HG02623 (cell line): ENCODE measurements at regions not wholly inside any gene's neighbourhood (a gene's known extent, or its start where the extent isn't known, plus 50 kb on each side); places are given as distances from the start of the nearest gene placed in this dataset.

ENCODE experiments used
- ATAC-seq: cut with Tn5 transposase; IDR thresholded peaks from one replicate; pipeline ENCODE4 v1.9.1; 2021; ENCODE audit warnings: moderate library complexity; ENCODE audit not compliant: unreplicated experiment

- no peak for ATAC-seq
Observed at GRCh38 chr14:97699026-97699425, 901.8 kb downstream of the VRK1 start.

GRCh38 chr14:97703006-97703760 is 906.0 kb downstream of the VRK1 start:
- ATAC-seq = no peak

- no peak for ATAC-seq
Observed at GRCh38 chr14:97704316-97704885, 907.2 kb downstream of the VRK1 start.

GRCh38 chr14:97705107-97705506 is 907.9 kb downstream of the VRK1 start:
- ATAC-seq = no peak

GRCh38 chr14:97705976-97706375 is 908.8 kb downstream of the VRK1 start:
- no peak for ATAC-seq

- ATAC-seq = no peak
Observed at GRCh38 chr14:97706819-97707218, 909.6 kb downstream of the VRK1 start.

GRCh38 chr14:97707603-97708002 is 910.4 kb downstream of the VRK1 start:
- ATAC-seq = no peak

- ATAC-seq = no peak
Observed at GRCh38 chr14:97709552-97709951, 912.4 kb downstream of the VRK1 start.

GRCh38 chr14:97710726-97711125 is 913.5 kb downstream of the VRK1 start:
- no peak for ATAC-seq

GRCh38 chr14:97712471-97712870 is 915.3 kb downstream of the VRK1 start:
- ATAC-seq = no peak

GRCh38 chr14:97713023-97713422 is 915.8 kb downstream of the VRK1 start:
- no peak for ATAC-seq

- no peak for ATAC-seq
Observed at GRCh38 chr14:97718886-97719442, 921.8 kb downstream of the VRK1 start.

GRCh38 chr14:97719931-97720330 is 922.7 kb downstream of the VRK1 start:
- no peak for ATAC-seq

GRCh38 chr14:97723351-97723750 is 926.2 kb downstream of the VRK1 start:
- no peak for ATAC-seq

GRCh38 chr14:97723819-97724218 is 926.6 kb downstream of the VRK1 start:
- no peak for ATAC-seq

GRCh38 chr14:97724265-97724731 is 927.1 kb downstream of the VRK1 start:
- ATAC-seq = no peak

GRCh38 chr14:97726676-97727075 is 929.5 kb downstream of the VRK1 start:
- no peak for ATAC-seq

- ATAC-seq = no peak
Observed at GRCh38 chr14:97730706-97731105, 933.5 kb downstream of the VRK1 start.

GRCh38 chr14:97731800-97732199 is 934.6 kb downstream of the VRK1 start:
- ATAC-seq = no peak

- no peak for ATAC-seq
Observed at GRCh38 chr14:97747316-97747715, 950.1 kb downstream of the VRK1 start.

GRCh38 chr14:97748616-97749015 is 951.4 kb downstream of the VRK1 start:
- no peak for ATAC-seq

- no peak for ATAC-seq
Observed at GRCh38 chr14:97757491-97757890, 960.3 kb downstream of the VRK1 start.
